OCI-LY7 (cell line): ENCODE measurements at regions not wholly inside any gene's neighbourhood (a gene's known extent, or its start where the extent isn't known, plus 50 kb on each side); places are given as distances from the start of the nearest gene placed in this dataset.

ENCODE experiments used
- BruUV-seq: library from RNA; stranded (reverse); fragments of 400-500 nt; replicated peaks from 2 replicates; lab custom pipeline; 2021; lab: Mats Ljungman, UMichigan
- CTCF ChIA-PET: fragments of 300-600 bp; sonication (Branson Sonifier 250); formaldehyde crosslinking; loops from one replicate; lab custom pipeline; 2022; ENCODE audit warnings: antibody characterized with exemption; ENCODE audit not compliant: unreplicated experiment; lab: Charles Lee
- POLR2A ChIA-PET: fragments of 300-600 bp; sonication (Branson Sonifier 250); formaldehyde crosslinking; loops from one replicate; lab custom pipeline; 2022; ENCODE audit warnings: antibody characterized with exemption; lab: Charles Lee
- DNase-seq: peaks from one replicate; pipeline ENCODE4 v3.0.0-alpha.2; 2015; ENCODE audit warnings: low spot score
- H2AFZ ChIP-seq: fragments of 200-600 bp; sonication (generic), shearing (Covaris generic); 2 replicates; pipeline ENCODE4 v1.6.1; 2014; ENCODE audit warnings: mild to moderate bottlenecking, antibody characterized with exemption, low read length, moderate library complexity
- H3K27ac ChIP-seq: fragments of 200-600 bp; sonication (generic); 2 replicates; pipeline ENCODE4 v1.5.1; 2014; ENCODE audit warnings: mixed run types, low read depth, mild to moderate bottlenecking, moderate library complexity, low read length, inconsistent platforms; ENCODE audit not compliant: poor library complexity, severe bottlenecking
- H3K36me3 ChIP-seq: fragments of 200-600 bp; sonication (generic); 2 replicates; pipeline ENCODE4 v1.6.1; 2014; ENCODE audit warnings: mild to moderate bottlenecking, antibody characterized with exemption, low read length, moderate library complexity, mixed read lengths; ENCODE audit not compliant: insufficient read depth
- H3K4me1 ChIP-seq: fragments of 200-600 bp; sonication (generic); 2 replicates; pipeline ENCODE4 v1.5.1; 2014; ENCODE audit warnings: mild to moderate bottlenecking, low read length; ENCODE audit not compliant: insufficient read depth, poor library complexity, severe bottlenecking
- H3K4me2 ChIP-seq: fragments of 200-600 bp; sonication (generic); 2 replicates; pipeline ENCODE4 v1.6.1; 2014; ENCODE audit warnings: mild to moderate bottlenecking, low read length
- H3K4me3 ChIP-seq: fragments of 200-600 bp; sonication (generic); 2 replicates; pipeline ENCODE4 v1.5.1; 2014; ENCODE audit warnings: mild to moderate bottlenecking, low read depth, low read length; ENCODE audit not compliant: poor library complexity, severe bottlenecking
- H3K79me2 ChIP-seq: fragments of 200-600 bp; sonication (generic); 2 replicates; pipeline ENCODE4 v1.6.1; 2016; ENCODE audit warnings: low read depth, mild to moderate bottlenecking, low read length, moderate library complexity, mixed read lengths; ENCODE audit not compliant: insufficient read depth
- H3K9me2 ChIP-seq: fragments of 200-600 bp; sonication (generic); 2 replicates; pipeline ENCODE4 v1.6.1; 2016; ENCODE audit warnings: mild to moderate bottlenecking, low read length, mixed read lengths; ENCODE audit not compliant: insufficient read depth
- H3K9me3 ChIP-seq: fragments of 200-600 bp; sonication (generic); 2 replicates; pipeline ENCODE4 v1.6.1; 2014; ENCODE audit warnings: mild to moderate bottlenecking, mixed run types, low read length, mixed read lengths
- H4K20me1 ChIP-seq: fragments of 200-600 bp; sonication (generic); 2 replicates; pipeline ENCODE4 v1.6.1; 2014; ENCODE audit warnings: mild to moderate bottlenecking, antibody characterized with exemption, low read length, moderate library complexity, mixed read lengths; ENCODE audit not compliant: insufficient read depth
- CTCF ChIP-seq: fragments of 200-600 bp; sonication (generic); conservative IDR thresholded peaks from 2 replicates; pipeline ENCODE4 v1.5.1; 2014; ENCODE audit warnings: mild to moderate bottlenecking, antibody characterized with exemption, low read length, moderate library complexity, mixed read lengths
- EZH2phosphoT487 ChIP-seq: fragments of 200-600 bp; sonication (generic); IDR thresholded peaks from 2 replicates; pipeline ENCODE4 v1.6.1; 2018; ENCODE audit warnings: low read depth, borderline replicate concordance, mild to moderate bottlenecking, mixed run types, antibody characterized with exemption, low read length, moderate library complexity, mixed read lengths
- intact Hi-C: fragments of 100-400 bp; cut with micrococcal nuclease; formaldehyde crosslinking; loops from one replicate; pipeline ENCODE4 v1.10.0; 2022; ENCODE audit not compliant: unreplicated experiment

GRCh38 chr10:129305046-129305445, 162.0 kb upstream of the MGMT start:
- CTCF ChIA-PET: no interaction called here
- no peak for DNase-seq
- H3K4me1 ChIP-seq: no peaks in the 10 kb centered on the region
- H3K9me3 ChIP-seq: no peaks in the 10 kb centered on the region
- H3K36me3 ChIP-seq: no peaks in the 10 kb centered on the region
- POLR2A ChIA-PET: interaction anchor here (0.7 kb wide), 1 partner anchor 104 kb away, joined by 4 read pairs; no protein-coding TSS in a partner anchor
- no peaks in the 10 kb centered on the region for H3K9me2 ChIP-seq
- BruUV-seq: no TSS peak
- TF ChIP-seq CTCF (no peak), EZH2phosphoT487 (no peak)
- no peak overlapping the region for H3K27ac ChIP-seq
- no peak overlapping the region for H3K4me2 ChIP-seq
- H2AFZ ChIP-seq: no peak overlapping the region
- no peak overlapping the region for H3K4me3 ChIP-seq
- no peaks in the 10 kb centered on the region for H3K79me2 ChIP-seq
- no peaks in the 10 kb centered on the region for H4K20me1 ChIP-seq
- intact Hi-C loops: no loop called here

GRCh38 chr10:129307141-129307540, 159.9 kb upstream of the MGMT start:
- H3K79me2 ChIP-seq: no peaks in the 10 kb centered on the region
- H3K36me3 ChIP-seq: no peaks in the 10 kb centered on the region
- intact Hi-C loops: no loop called here
- TF ChIP-seq EZH2phosphoT487: no peak
- no peak for TF ChIP-seq CTCF
- no TSS peak for BruUV-seq
- no peaks in the 10 kb centered on the region for H3K9me2 ChIP-seq
- H3K4me2 ChIP-seq: no peak overlapping the region
- CTCF ChIA-PET: no interaction called here
- no peak overlapping the region for H3K4me3 ChIP-seq
- no peak for DNase-seq
- no peak overlapping the region for H3K27ac ChIP-seq
- H2AFZ ChIP-seq: no peak overlapping the region
- H3K4me1 ChIP-seq: no peaks in the 10 kb centered on the region
- no peaks in the 10 kb centered on the region for H3K9me3 ChIP-seq
- H4K20me1 ChIP-seq: no peaks in the 10 kb centered on the region
- POLR2A ChIA-PET: no interaction called here

GRCh38 chr10:129308953-129309564, 158.0 kb upstream of the MGMT start:
- H3K4me1 ChIP-seq: no peaks in the 10 kb centered on the region
- H2AFZ ChIP-seq: no peak overlapping the region
- intact Hi-C loops: no loop called here
- no TSS peak for BruUV-seq
- POLR2A ChIA-PET: no interaction called here
- DNase-seq: no peak
- H3K9me3 ChIP-seq: no peaks in the 10 kb centered on the region
- CTCF ChIA-PET: no interaction called here
- H3K27ac ChIP-seq: no peak overlapping the region
- no peaks in the 10 kb centered on the region for H3K36me3 ChIP-seq
- H3K4me3 ChIP-seq: no peak overlapping the region
- TF ChIP-seq CTCF: no peak
- no peak for TF ChIP-seq EZH2phosphoT487
- no peaks in the 10 kb centered on the region for H3K79me2 ChIP-seq
- no peak overlapping the region for H3K4me2 ChIP-seq
- no peaks in the 10 kb centered on the region for H4K20me1 ChIP-seq
- H3K9me2 ChIP-seq: no peaks in the 10 kb centered on the region
